K562 (cell line): ENCODE measurements at regions not wholly inside any gene's neighbourhood (a gene's known extent, or its start where the extent isn't known, plus 50 kb on each side); places are given as distances from the start of the nearest gene placed in this dataset.

ENCODE experiments used
- CHD4 ChIP-seq: fragments of 200-600 bp; sonication (generic); IDR thresholded peaks from 3 replicates; pipeline ENCODE4 v1.6.1; 2012; ENCODE audit warnings: low read depth, mild to moderate bottlenecking, mixed read lengths, low read length, inconsistent platforms; ENCODE audit not compliant: insufficient read depth, insufficient replicate concordance, poor library complexity, severe bottlenecking
- CTCF ChIP-seq, 3 experiments: IDR thresholded peaks in 2 of 3; conservative IDR thresholded peaks in 1 of 3; 2 replicates each; pipeline ENCODE4 v1.5.1; 2011 to 2012; ENCODE audit warnings: low read length in 3 of 3, mild to moderate bottlenecking in 3 of 3, control low read depth in 2 of 3, improper control_type of control experiment in 1 of 3, inconsistent platforms in 1 of 3, low read depth in 1 of 3, mixed read lengths in 1 of 3, moderate library complexity in 1 of 3; ENCODE audit not compliant: insufficient read depth in 2 of 3
- JUN ChIP-seq, 2 experiments: sonication (generic) in 1 of 2; formaldehyde crosslinking in 1 of 2; IDR thresholded peaks; 2 replicates each; pipeline versions ENCODE4 v1.6.1 to v1.8.0; 2012 to 2022; ENCODE audit warnings: borderline replicate concordance in 2 of 2, mild to moderate bottlenecking in 2 of 2, improper control_type of control experiment in 1 of 2, low read depth in 1 of 2, low read length in 1 of 2, missing genetic modification reagents in 1 of 2
- MAFK ChIP-seq: IDR thresholded peaks from 2 replicates; pipeline ENCODE4 v1.6.1; 2011; ENCODE audit warnings: low read length, improper control_type of control experiment
- MEIS2 ChIP-seq: fragments of 450-650 bp; IDR thresholded peaks from 2 replicates; pipeline ENCODE4 v1.6.1; 2014; ENCODE audit warnings: mild to moderate bottlenecking; ENCODE audit not compliant: partially characterized antibody
- NR2C1 ChIP-seq, 2 experiments: fragments of 450-650 bp; IDR thresholded peaks; 2 replicates each; pipeline ENCODE4 v1.6.1; 2017; ENCODE audit warnings: mild to moderate bottlenecking in 2 of 2, antibody characterized with exemption in 1 of 2, inconsistent platforms in 1 of 2, missing compliant biosample characterization in 1 of 2, missing genetic modification characterization in 1 of 2
- POLR2AphosphoS5 ChIP-seq: IDR thresholded peaks from 2 replicates; pipeline ENCODE4 v1.6.1; 2011; ENCODE audit warnings: mild to moderate bottlenecking, low read depth, low read length, moderate library complexity; ENCODE audit not compliant: control insufficient read depth, insufficient read depth
- RBM22 ChIP-seq: fragments of 200-400 bp; formaldehyde crosslinking; IDR thresholded peaks from 2 replicates; pipeline ENCODE4 v1.6.1; 2018; ENCODE audit warnings: low read length, low read depth; ENCODE audit not compliant: poor library complexity, severe bottlenecking
- ZC3H4 ChIP-seq: sonication (generic); formaldehyde crosslinking; IDR thresholded peaks from 2 replicates; pipeline ENCODE4 v1.9.0; 2021; ENCODE audit warnings: missing genetic modification reagents, borderline replicate concordance
- TF ChIP-seq, protein P1 (sequence below), 2 experiments: fragments of 450-650 bp; formaldehyde crosslinking in 1 of 2; IDR thresholded peaks; 2 replicates each; pipeline versions ENCODE4 v1.4.0 to v1.6.1; 2014 to 2020; ENCODE audit warnings: mild to moderate bottlenecking in 2 of 2, borderline replicate concordance in 1 of 2, low read depth in 1 of 2
- TF ChIP-seq, protein P2 (sequence below): fragments of 250-450 bp; sonication (Bioruptor Pico); IDR thresholded peaks from 2 replicates; pipeline ENCODE4 v1.5.0; 2020; ENCODE audit warnings: mild to moderate bottlenecking, borderline replicate concordance

DNA sequence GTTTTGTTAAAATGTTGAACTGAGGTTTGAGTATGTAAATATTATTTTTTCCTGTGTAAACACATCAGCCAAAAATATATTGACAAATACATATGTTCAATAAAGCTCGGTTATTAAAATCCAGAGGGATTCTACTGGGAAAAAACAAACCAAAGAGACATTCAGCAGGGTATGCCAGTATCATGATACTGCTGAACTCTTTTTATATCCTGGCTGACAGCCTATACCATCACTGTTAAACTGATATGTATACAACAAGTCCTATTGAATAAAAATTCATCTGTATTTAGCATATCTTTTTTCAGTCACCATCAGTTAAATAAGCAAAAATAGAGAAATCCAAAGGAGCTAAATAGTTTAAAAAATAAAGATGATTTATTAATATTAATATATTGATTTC, 71.6 kb upstream of the NEO1 start:
- TF ChIP-seq, protein P1, sequence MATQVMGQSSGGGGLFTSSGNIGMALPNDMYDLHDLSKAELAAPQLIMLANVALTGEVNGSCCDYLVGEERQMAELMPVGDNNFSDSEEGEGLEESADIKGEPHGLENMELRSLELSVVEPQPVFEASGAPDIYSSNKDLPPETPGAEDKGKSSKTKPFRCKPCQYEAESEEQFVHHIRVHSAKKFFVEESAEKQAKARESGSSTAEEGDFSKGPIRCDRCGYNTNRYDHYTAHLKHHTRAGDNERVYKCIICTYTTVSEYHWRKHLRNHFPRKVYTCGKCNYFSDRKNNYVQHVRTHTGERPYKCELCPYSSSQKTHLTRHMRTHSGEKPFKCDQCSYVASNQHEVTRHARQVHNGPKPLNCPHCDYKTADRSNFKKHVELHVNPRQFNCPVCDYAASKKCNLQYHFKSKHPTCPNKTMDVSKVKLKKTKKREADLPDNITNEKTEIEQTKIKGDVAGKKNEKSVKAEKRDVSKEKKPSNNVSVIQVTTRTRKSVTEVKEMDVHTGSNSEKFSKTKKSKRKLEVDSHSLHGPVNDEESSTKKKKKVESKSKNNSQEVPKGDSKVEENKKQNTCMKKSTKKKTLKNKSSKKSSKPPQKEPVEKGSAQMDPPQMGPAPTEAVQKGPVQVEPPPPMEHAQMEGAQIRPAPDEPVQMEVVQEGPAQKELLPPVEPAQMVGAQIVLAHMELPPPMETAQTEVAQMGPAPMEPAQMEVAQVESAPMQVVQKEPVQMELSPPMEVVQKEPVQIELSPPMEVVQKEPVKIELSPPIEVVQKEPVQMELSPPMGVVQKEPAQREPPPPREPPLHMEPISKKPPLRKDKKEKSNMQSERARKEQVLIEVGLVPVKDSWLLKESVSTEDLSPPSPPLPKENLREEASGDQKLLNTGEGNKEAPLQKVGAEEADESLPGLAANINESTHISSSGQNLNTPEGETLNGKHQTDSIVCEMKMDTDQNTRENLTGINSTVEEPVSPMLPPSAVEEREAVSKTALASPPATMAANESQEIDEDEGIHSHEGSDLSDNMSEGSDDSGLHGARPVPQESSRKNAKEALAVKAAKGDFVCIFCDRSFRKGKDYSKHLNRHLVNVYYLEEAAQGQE (IDR thresholded peaks at IDR 0.05; ENCODE audit: borderline replicate concordance), result no peak
- TF ChIP-seq, protein P1 (CRISPR knock-in tag; IDR thresholded peaks at IDR 0.05; ENCODE audit: low read depth), result no peak
- TF ChIP-seq, protein P2, sequence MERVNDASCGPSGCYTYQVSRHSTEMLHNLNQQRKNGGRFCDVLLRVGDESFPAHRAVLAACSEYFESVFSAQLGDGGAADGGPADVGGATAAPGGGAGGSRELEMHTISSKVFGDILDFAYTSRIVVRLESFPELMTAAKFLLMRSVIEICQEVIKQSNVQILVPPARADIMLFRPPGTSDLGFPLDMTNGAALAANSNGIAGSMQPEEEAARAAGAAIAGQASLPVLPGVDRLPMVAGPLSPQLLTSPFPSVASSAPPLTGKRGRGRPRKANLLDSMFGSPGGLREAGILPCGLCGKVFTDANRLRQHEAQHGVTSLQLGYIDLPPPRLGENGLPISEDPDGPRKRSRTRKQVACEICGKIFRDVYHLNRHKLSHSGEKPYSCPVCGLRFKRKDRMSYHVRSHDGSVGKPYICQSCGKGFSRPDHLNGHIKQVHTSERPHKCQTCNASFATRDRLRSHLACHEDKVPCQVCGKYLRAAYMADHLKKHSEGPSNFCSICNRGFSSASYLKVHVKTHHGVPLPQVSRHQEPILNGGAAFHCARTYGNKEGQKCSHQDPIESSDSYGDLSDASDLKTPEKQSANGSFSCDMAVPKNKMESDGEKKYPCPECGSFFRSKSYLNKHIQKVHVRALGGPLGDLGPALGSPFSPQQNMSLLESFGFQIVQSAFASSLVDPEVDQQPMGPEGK (CRISPR knock-in tag), result no peak
- no peak for TF ChIP-seq MAFK
- no peak for TF ChIP-seq CHD4
- TF ChIP-seq ZC3H4 (CRISPR knock-in tag), result no peak
- TF ChIP-seq POLR2AphosphoS5, result no peak
- TF ChIP-seq NR2C1 (IDR thresholded peaks at IDR 0.05), result no peak
- TF ChIP-seq NR2C1 (tag; IDR thresholded peaks at IDR 0.05), result no peak
- no peak for TF ChIP-seq CTCF (IDR thresholded peaks at IDR 0.05 in 2 of 3, conservative IDR thresholded peaks at IDR 0.05 in 1 of 3; ENCODE audit: insufficient read depth in 2 of 3, low read depth in 1 of 3, low read length in 3 of 3)
- TF ChIP-seq RBM22, result no peak
- no peak for TF ChIP-seq JUN (IDR thresholded peaks at IDR 0.05; ENCODE audit: borderline replicate concordance, low read depth, low read length)
- TF ChIP-seq JUN (CRISPR knock-in tag; IDR thresholded peaks at IDR 0.05; ENCODE audit: borderline replicate concordance), result no peak
- TF ChIP-seq MEIS2, result no peak
